ENCODE measurements at regions not wholly inside any gene's neighbourhood (a gene's known extent, or its start where the extent isn't known, plus 50 kb on each side); places are given as distances from the start of the nearest gene placed in this dataset.

DNA sequence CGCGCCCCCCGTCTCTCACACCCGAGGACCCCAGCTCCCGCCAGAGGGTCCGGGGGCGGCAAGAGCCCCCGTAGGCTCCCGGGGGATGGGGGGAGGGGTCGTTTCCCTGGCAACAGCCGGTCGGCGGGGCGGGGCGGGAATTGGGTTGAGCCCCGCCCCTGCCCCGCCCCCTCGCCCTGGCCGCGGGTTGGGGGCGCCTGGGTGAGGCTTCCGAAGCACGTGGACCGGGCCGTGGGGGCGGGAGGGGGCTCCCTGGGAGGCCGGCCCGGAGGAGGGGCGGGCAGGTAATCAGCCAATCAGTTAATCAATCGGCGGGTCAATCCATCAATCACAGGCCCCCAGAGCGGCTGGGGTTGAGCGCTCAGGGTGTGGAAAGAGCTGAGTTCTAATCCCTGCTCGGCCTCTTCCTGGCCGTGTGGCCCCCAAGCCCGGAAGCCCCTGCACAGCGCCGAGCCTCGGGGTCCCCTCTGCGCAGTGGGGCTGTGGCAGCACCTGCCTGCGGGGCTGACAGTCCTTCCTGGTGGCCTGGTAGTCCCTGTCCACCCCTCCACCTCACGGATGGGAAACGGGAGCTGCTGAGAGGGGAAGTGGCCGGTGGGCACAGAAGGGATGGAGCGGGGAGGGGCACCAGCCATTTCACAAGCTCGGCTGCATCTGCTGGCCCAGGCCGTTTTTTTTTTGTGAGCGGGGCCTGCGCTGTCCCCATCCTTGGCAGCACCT, 174.2 kb upstream of the IER5L start:
- TF ChIP-seq CTCF (conservative IDR thresholded peaks at IDR 0.05; ENCODE audit: low read depth, low read length) (no peak), EZH2 (IDR thresholded peaks at IDR 0.05; ENCODE audit: low read length, unreplicated experiment) (no peak)

Measured in PC-3 (cell line).